KMS-11 (cell line): ENCODE measurements at regions not wholly inside any gene's neighbourhood (a gene's known extent, or its start where the extent isn't known, plus 50 kb on each side); places are given as distances from the start of the nearest gene placed in this dataset.

Experiments
- H2AFZ ChIP-seq: fragments of 200-600 bp; sonication (generic); 2 replicates; pipeline ENCODE4 v1.6.1; 2016; ENCODE audit warnings: antibody characterized with exemption, mixed run types, low read depth
- H3K27ac ChIP-seq: fragments of 200-600 bp; sonication (generic); 2 replicates; pipeline ENCODE4 v1.6.1; 2016; ENCODE audit warnings: mild to moderate bottlenecking, mixed run types
- H3K27me3 ChIP-seq: fragments of 200-600 bp; sonication (generic); 2 replicates; pipeline ENCODE4 v1.6.1; 2017; ENCODE audit warnings: mild to moderate bottlenecking, low read depth, mixed run types, moderate library complexity; ENCODE audit not compliant: insufficient read depth
- H3K36me3 ChIP-seq: fragments of 200-600 bp; sonication (generic); 2 replicates; pipeline ENCODE4 v1.6.1; 2017; ENCODE audit warnings: mild to moderate bottlenecking, mixed run types; ENCODE audit not compliant: insufficient read depth
- H3K4me1 ChIP-seq: fragments of 200-600 bp; sonication (generic); 2 replicates; pipeline ENCODE4 v1.6.1; 2016; ENCODE audit warnings: mild to moderate bottlenecking, low read depth, mixed run types; ENCODE audit not compliant: poor library complexity, severe bottlenecking
- H3K4me2 ChIP-seq: fragments of 200-600 bp; sonication (generic); 2 replicates; pipeline ENCODE4 v1.7.0; 2016; ENCODE audit warnings: mild to moderate bottlenecking, mixed run types
- H3K4me3 ChIP-seq: fragments of 200-600 bp; sonication (generic); IDR thresholded peaks from 2 replicates; pipeline ENCODE4 v1.6.1; 2017; ENCODE audit warnings: low read depth, low read length, mixed read lengths; ENCODE audit not compliant: insufficient read depth
- H3K79me2 ChIP-seq: fragments of 200-600 bp; sonication (generic); 2 replicates; pipeline ENCODE4 v1.6.1; 2016; ENCODE audit warnings: low read depth, mixed run types; ENCODE audit not compliant: insufficient read depth
- H3K9ac ChIP-seq: fragments of 200-600 bp; sonication (generic); 2 replicates; pipeline ENCODE4 v1.6.1; 2016; ENCODE audit warnings: mild to moderate bottlenecking, mixed run types
- H4K20me1 ChIP-seq: fragments of 200-600 bp; sonication (generic); 2 replicates; pipeline ENCODE4 v1.6.1; 2016; ENCODE audit warnings: mild to moderate bottlenecking, mixed run types; ENCODE audit not compliant: insufficient read depth
- CTCF ChIP-seq: fragments of 200-600 bp; sonication (generic); conservative IDR thresholded peaks from 2 replicates; pipeline ENCODE4 v1.6.1; 2017; ENCODE audit warnings: low read depth, mild to moderate bottlenecking, antibody characterized with exemption, low read length, moderate library complexity, mixed read lengths

GRCh38 chr2:81304154-81304830, 999.7 kb upstream of the LRRTM1 start:
- Histone ChIP-seq H4K20me1 (no peaks in the 10 kb centered on the region), H3K4me2 (no peak overlapping the region), H3K27ac (no peak overlapping the region), H3K4me3 (no peak overlapping the region), H3K36me3 (no peaks in the 10 kb centered on the region), H3K27me3 (no peaks in the 10 kb centered on the region), H3K79me2 (no peaks in the 10 kb centered on the region), H3K4me1 (no peaks in the 10 kb centered on the region), H2AFZ (no peak overlapping the region), H3K9ac (no peak overlapping the region)
- no peak for TF ChIP-seq CTCF

- Histone ChIP-seq H3K4me3 (no peak overlapping the region), H3K4me2 (no peak overlapping the region), H2AFZ (no peak overlapping the region), H3K79me2 (no peaks in the 10 kb centered on the region), H4K20me1 (no peaks in the 10 kb centered on the region), H3K4me1 (no peaks in the 10 kb centered on the region), H3K27me3 (no peaks in the 10 kb centered on the region), H3K27ac (no peak overlapping the region), H3K36me3 (no peaks in the 10 kb centered on the region), H3K9ac (no peak overlapping the region)
- TF ChIP-seq CTCF, result no peak
Measured at GRCh38 chr2:81303321-81303720, 998.8 kb upstream of the LRRTM1 start.

GRCh38 chr2:81299841-81300240, 995.3 kb upstream of the LRRTM1 start:
- Histone ChIP-seq H3K4me3 (no peak overlapping the region), H3K27ac (no peak overlapping the region), H3K27me3 (no peaks in the 10 kb centered on the region), H3K4me2 (no peak overlapping the region), H3K4me1 (no peaks in the 10 kb centered on the region), H3K9ac (no peak overlapping the region), H2AFZ (no peak overlapping the region), H3K79me2 (no peaks in the 10 kb centered on the region), H4K20me1 (no peaks in the 10 kb centered on the region), H3K36me3 (no peaks in the 10 kb centered on the region)
- TF ChIP-seq CTCF, result no peak

- Histone ChIP-seq H3K9ac (no peak overlapping the region), H3K27ac (no peak overlapping the region), H4K20me1 (no peaks in the 10 kb centered on the region), H3K4me1 (no peaks in the 10 kb centered on the region), H2AFZ (no peak overlapping the region), H3K4me3 (no peak overlapping the region), H3K4me2 (no peak overlapping the region), H3K27me3 (no peaks in the 10 kb centered on the region), H3K79me2 (no peaks in the 10 kb centered on the region), H3K36me3 (no peaks in the 10 kb centered on the region)
- no peak for TF ChIP-seq CTCF
Measured at GRCh38 chr2:81290846-81291245, 986.3 kb upstream of the LRRTM1 start.
